ENCODE measurements at regions not wholly inside any gene's neighbourhood (a gene's known extent, or its start where the extent isn't known, plus 50 kb on each side); places are given as distances from the start of the nearest gene placed in this dataset.

DNA sequence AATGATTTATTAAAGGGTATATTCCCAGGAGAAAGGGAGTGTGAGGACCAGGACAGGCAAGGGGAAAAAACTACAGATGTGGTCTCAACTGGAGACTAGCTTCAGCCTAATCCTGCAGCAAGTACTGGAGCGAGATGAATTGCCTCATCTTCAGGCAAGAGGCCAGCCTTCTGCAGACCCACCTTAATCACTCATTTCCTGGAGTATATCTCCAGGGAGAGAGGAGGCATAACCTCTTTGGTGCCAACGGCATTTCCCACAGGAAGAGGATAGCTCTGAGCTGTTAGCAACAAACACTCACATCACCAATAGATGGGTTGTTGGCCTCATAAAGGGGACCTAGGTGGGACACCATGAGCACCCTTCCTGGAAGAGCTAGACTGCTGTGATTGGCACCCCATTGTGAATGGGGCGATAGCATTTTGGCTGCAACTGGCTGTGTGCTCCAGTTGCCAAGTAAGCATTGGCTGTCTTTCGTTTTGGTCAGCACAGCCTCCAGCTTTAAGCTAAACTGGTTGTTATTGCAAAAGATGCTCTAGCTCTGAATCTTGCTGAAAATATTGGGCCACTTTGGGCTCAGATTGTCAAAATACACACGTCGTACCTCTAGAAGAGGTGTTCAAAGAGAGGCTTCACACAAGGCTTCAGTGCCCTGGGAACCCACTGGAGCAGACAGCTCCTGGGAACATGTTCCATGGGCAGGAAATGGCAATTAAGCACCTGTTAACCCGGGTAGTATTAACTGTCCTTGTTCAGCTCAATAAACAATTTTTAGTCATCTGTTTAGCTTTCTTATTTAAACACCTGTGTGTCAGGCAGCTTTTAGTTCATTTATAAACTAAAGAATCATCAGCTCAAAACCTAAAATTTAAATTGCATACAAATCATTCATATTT lies 314.8 kb upstream of the C1orf87 start:
- TF ChIP-seq, protein P1, sequence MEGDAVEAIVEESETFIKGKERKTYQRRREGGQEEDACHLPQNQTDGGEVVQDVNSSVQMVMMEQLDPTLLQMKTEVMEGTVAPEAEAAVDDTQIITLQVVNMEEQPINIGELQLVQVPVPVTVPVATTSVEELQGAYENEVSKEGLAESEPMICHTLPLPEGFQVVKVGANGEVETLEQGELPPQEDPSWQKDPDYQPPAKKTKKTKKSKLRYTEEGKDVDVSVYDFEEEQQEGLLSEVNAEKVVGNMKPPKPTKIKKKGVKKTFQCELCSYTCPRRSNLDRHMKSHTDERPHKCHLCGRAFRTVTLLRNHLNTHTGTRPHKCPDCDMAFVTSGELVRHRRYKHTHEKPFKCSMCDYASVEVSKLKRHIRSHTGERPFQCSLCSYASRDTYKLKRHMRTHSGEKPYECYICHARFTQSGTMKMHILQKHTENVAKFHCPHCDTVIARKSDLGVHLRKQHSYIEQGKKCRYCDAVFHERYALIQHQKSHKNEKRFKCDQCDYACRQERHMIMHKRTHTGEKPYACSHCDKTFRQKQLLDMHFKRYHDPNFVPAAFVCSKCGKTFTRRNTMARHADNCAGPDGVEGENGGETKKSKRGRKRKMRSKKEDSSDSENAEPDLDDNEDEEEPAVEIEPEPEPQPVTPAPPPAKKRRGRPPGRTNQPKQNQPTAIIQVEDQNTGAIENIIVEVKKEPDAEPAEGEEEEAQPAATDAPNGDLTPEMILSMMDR (IDR thresholded peaks at IDR 0.05; ENCODE audit: poor library complexity, severe bottlenecking) = no peak
- TF ChIP-seq POLR2AphosphoS5 (IDR thresholded peaks at IDR 0.05) (no peak), REST (IDR thresholded peaks at IDR 0.05; ENCODE audit: borderline replicate concordance) (no peak), RAD21 (conservative IDR thresholded peaks at IDR 0.05) (no peak), EZH2 (IDR thresholded peaks at IDR 0.05; ENCODE audit: borderline replicate concordance, insufficient read depth, low read length, poor library complexity, severe bottlenecking) (no peak), TAF1 (IDR thresholded peaks at IDR 0.05; ENCODE audit: low read depth) (no peak), EP300 (conservative IDR thresholded peaks at IDR 0.05; ENCODE audit: poor library complexity, severe bottlenecking) (no peak)
